Neuronal stem cell (in vitro differentiated cells): ENCODE measurements at regions not wholly inside any gene's neighbourhood (a gene's known extent, or its start where the extent isn't known, plus 50 kb on each side); places are given as distances from the start of the nearest gene placed in this dataset.

Source experiments
- DNase-seq: peaks from one replicate; pipeline ENCODE4 v3.0.0-alpha.2; 2013; ENCODE audit warnings: low spot score
- H2AFZ ChIP-seq: one replicate; pipeline ENCODE4 v1.6.1; 2013; ENCODE audit warnings: mild to moderate bottlenecking, low read length, inconsistent platforms
- H2AK5ac ChIP-seq: 2 replicates; pipeline ENCODE4 v1.6.1; 2013; ENCODE audit warnings: low read depth, mild to moderate bottlenecking, inconsistent platforms, low read length, moderate library complexity, mixed read lengths
- H2BK120ac ChIP-seq: 2 replicates; pipeline ENCODE4 v1.6.1; 2013; ENCODE audit warnings: low read depth, mild to moderate bottlenecking, inconsistent platforms, low read length, moderate library complexity, mixed read lengths
- H2BK12ac ChIP-seq: one replicate; pipeline ENCODE4 v1.6.1; 2013; ENCODE audit warnings: low read length, inconsistent platforms
- H2BK15ac ChIP-seq: 2 replicates; pipeline ENCODE4 v1.6.1; 2013; ENCODE audit warnings: mild to moderate bottlenecking, low read length, inconsistent platforms, mixed read lengths
- H2BK5ac ChIP-seq: one replicate; pipeline ENCODE4 v1.6.1; 2013; ENCODE audit warnings: inconsistent platforms, mild to moderate bottlenecking, low read length, moderate library complexity
- H3K14ac ChIP-seq: one replicate; pipeline ENCODE4 v1.6.1; 2013; ENCODE audit warnings: low read length, inconsistent platforms
- H3K18ac ChIP-seq: 2 replicates; pipeline ENCODE4 v1.6.1; 2013; ENCODE audit warnings: low read length, inconsistent platforms
- H3K23ac ChIP-seq: 2 replicates; pipeline ENCODE4 v1.6.1; 2013; ENCODE audit warnings: low read depth, mild to moderate bottlenecking, mixed read lengths, low read length, inconsistent platforms; ENCODE audit not compliant: poor library complexity
- H3K27ac ChIP-seq: replicated peaks from 3 replicates; pipeline ENCODE4 v1.5.1; 2013; ENCODE audit warnings: low read length, inconsistent platforms
- H3K27me3 ChIP-seq, 3 experiments: 2 replicates each; pipeline ENCODE4 v1.6.1; 2013; ENCODE audit warnings: low read length in 3 of 3, mild to moderate bottlenecking in 2 of 3, inconsistent platforms in 1 of 3, low read depth in 1 of 3, mixed read lengths in 1 of 3, moderate library complexity in 1 of 3; ENCODE audit not compliant: control insufficient read depth in 3 of 3, insufficient read depth in 3 of 3
- H3K36me3 ChIP-seq, 2 donors: replicated peaks in 1 of 2; 2 replicates each; pipeline ENCODE4 v1.6.1; 2013; ENCODE audit warnings: low read length in 2 of 2; ENCODE audit not compliant: control insufficient read depth in 2 of 2, insufficient read depth in 2 of 2
- H3K4ac ChIP-seq: 2 replicates; pipeline ENCODE4 v1.6.1; 2013; ENCODE audit warnings: inconsistent platforms, mild to moderate bottlenecking, low read length, moderate library complexity
- H3K4me1 ChIP-seq, 2 donors: 1 replicate in 1 of 2; 2 replicates in 1 of 2; pipeline ENCODE4 v1.6.1; 2013; ENCODE audit warnings: low read length in 2 of 2, low read depth in 1 of 2; ENCODE audit not compliant: control insufficient read depth in 2 of 2, insufficient read depth in 1 of 2
- H3K4me2 ChIP-seq: one replicate; pipeline ENCODE4 v1.6.1; 2013; ENCODE audit warnings: mild to moderate bottlenecking, low read length, inconsistent platforms; ENCODE audit not compliant: insufficient read depth, poor library complexity, severe bottlenecking
- H3K4me3 ChIP-seq, 2 donors: 2 replicates each; pipeline ENCODE4 v1.5.1; 2013; ENCODE audit warnings: low read length in 2 of 2, mild to moderate bottlenecking in 2 of 2, inconsistent platforms in 1 of 2, moderate library complexity in 1 of 2
- H3K79me1 ChIP-seq: one replicate; pipeline ENCODE4 v1.6.1; 2013; ENCODE audit warnings: low read depth, mild to moderate bottlenecking, inconsistent platforms, low read length, moderate library complexity
- H3K9ac ChIP-seq: one replicate; pipeline ENCODE4 v1.6.1; 2013; ENCODE audit warnings: mild to moderate bottlenecking, low read depth, low read length, inconsistent platforms; ENCODE audit not compliant: poor library complexity
- H3K9me3 ChIP-seq, 2 donors: replicated peaks in 1 of 2; 2 replicates each; pipeline versions ENCODE3 to v1.6.1; 2013; ENCODE audit warnings: low read length in 2 of 2, mild to moderate bottlenecking in 2 of 2, inconsistent platforms in 1 of 2, low read depth in 1 of 2, mixed read lengths in 1 of 2, moderate library complexity in 1 of 2; ENCODE audit not compliant: control insufficient read depth in 2 of 2, insufficient read depth in 1 of 2
- H4K8ac ChIP-seq: one replicate; pipeline ENCODE4 v1.6.1; 2013; ENCODE audit warnings: low read depth, mild to moderate bottlenecking, inconsistent platforms, low read length, moderate library complexity
- H4K91ac ChIP-seq: one replicate; pipeline ENCODE4 v1.6.1; 2013; ENCODE audit warnings: low read length, low read depth, mild to moderate bottlenecking, inconsistent platforms; ENCODE audit not compliant: poor library complexity
- WGBS, 2 donors: extraction: QIAGEN DNeasy Blood & Tissue Kit; methylation state at CpG; one replicate each; pipeline ENCODE4 v1.1.7; 2013; ENCODE audit warnings: missing lambda C conversion rate in 2 of 2, mixed read lengths in 1 of 2; ENCODE audit not compliant: insufficient read length in 2 of 2, insufficient replicate concordance in 1 of 2; ENCODE audit errors: extremely low coverage in 2 of 2; 5-methylcytosine and 5-hydroxymethylcytosine counted together

GRCh38 chr2:129713337-129713736 lies 266.1 kb upstream of the RAB6C start:
- Histone ChIP-seq H2AFZ (no peak overlapping the region), H3K9ac (no peak overlapping the region), H3K27me3 (no peaks in the 10 kb centered on the region), H3K36me3 (no peaks in the 10 kb centered on the region), H2AK5ac (no peak overlapping the region), H2BK15ac (no peak overlapping the region), H2BK120ac (no peak overlapping the region), H3K18ac (no peak overlapping the region), H3K9me3 (no peaks in the 10 kb centered on the region), H2BK12ac (no peak overlapping the region), H3K79me1 (no peaks in the 10 kb centered on the region), H3K14ac (no peak overlapping the region), H4K8ac (no peak overlapping the region), H3K23ac (no peak overlapping the region), H2BK5ac (no peak overlapping the region), H3K4ac (no peak overlapping the region), H3K4me1 (peaks cover 0 to 8% of the 10 kb centered on the region in 2 donors), H4K91ac (no peak overlapping the region), H3K4me2 (no peak overlapping the region), H3K4me3 (no peak overlapping the region), H3K27ac (no peak overlapping the region)
- DNase-seq, result no peak
- WGBS, 2 donors, result no CpG with 5 or more reads among the region's 9 CpGs

DNA sequence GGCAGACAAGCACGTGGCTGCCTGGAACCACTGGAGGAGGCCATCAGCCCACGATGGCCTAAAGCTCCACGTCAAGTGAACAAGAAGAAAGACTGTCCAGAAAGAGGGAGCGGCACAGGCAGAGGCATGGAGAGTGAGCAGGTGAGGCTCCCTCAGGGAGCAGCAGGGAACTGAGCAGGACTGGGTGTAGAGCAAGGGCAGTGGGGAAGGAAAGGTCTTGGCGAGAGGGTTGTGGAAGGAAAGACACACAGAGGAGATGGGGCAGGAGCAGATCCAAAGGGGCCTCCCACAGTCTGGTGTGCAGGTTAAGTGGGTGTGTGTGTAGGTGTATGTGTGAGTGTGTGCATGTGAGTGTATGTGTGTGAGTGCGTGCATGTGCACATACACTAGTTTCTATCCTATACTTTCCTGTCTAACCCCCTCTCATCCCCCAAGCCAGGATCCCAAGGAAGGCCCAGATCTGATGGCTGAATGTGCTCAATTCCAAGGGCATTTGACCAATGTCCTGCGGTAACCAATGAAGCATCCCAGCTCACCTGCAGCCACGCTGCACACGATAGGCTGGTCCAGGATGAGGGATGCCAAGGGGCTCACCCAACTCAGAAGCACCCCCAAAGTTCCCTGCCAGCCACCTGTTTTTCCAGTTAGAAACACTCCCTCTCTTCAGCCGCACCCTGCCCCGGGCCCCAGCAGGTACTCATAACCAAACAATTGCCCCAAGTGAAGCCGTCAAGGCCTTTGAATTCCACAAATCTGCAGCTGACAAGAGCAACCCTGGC lies 262.5 kb upstream of the RAB6C start:
- no peak overlapping the region for H2BK120ac ChIP-seq
- no peak overlapping the region for H3K27ac ChIP-seq
- peak overlapping the region; percentile 7 for H3K18ac ChIP-seq
- H2AK5ac ChIP-seq, result peak overlapping the region; percentile 21
- WGBS, 2 donors, result no CpG with 5 or more reads among the region's 12 CpGs
- H2BK12ac ChIP-seq, result no peak overlapping the region
- H4K8ac ChIP-seq, result no peak overlapping the region
- H3K23ac ChIP-seq, result peak overlapping the region; percentile 4
- H3K9me3 ChIP-seq, result no peaks in the 10 kb centered on the region
- no peak overlapping the region for H3K14ac ChIP-seq
- H3K9ac ChIP-seq, result no peak overlapping the region
- no peak for DNase-seq
- peak overlapping the region; percentile 33 for H2AFZ ChIP-seq
- no peaks in the 10 kb centered on the region for H3K27me3 ChIP-seq
- peaks cover 0 to 7% of the 10 kb centered on the region in 2 donors for H3K4me1 ChIP-seq
- H4K91ac ChIP-seq, result no peak overlapping the region
- H2BK5ac ChIP-seq, result peak overlapping the region; percentile 67
- no peaks in the 10 kb centered on the region for H3K36me3 ChIP-seq
- peak overlapping the region; percentile 31 for H2BK15ac ChIP-seq
- H3K79me1 ChIP-seq, result no peaks in the 10 kb centered on the region
- no peak overlapping the region for H3K4me3 ChIP-seq
- H3K4ac ChIP-seq, result no peak overlapping the region
- no peak overlapping the region for H3K4me2 ChIP-seq

DNA sequence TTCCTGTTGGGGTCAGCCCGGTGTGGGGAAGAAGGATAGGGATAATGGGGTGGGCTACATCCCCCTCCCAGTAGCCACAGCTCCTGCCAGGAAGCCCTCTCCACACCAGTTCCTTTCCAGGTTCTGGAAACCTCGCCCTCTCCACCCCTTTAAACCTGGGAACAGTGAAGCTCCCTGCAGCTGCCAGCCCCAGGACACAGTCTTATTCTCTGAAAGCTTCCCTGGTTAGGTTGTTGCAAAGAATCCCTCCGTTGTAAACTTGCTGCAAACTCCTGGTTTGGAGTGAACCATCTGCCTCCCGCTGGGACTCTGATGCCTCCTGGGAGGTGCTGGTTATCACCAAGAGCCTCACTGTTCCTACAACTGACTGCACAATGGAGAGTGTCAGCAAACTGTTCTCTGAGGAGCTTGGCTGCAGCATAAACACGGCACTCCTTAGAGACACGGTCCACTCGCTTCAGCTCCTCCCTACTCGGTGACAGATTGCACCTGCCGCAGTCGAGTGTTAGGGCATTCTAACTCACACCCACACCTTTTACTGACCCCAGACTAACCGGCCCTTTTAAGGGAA lies 261.8 kb upstream of the RAB6C start:
- H2BK12ac ChIP-seq, result no peak overlapping the region
- H3K36me3 ChIP-seq, result no peaks in the 10 kb centered on the region
- no peak overlapping the region for H4K8ac ChIP-seq
- H3K23ac ChIP-seq, result no peak overlapping the region
- H3K4me3 ChIP-seq, result no peak overlapping the region
- peak overlapping the region; percentile 33 for H2AFZ ChIP-seq
- peak overlapping the region; percentile 67 for H2BK5ac ChIP-seq
- H3K27ac ChIP-seq, result no peak overlapping the region
- H3K18ac ChIP-seq, result peak overlapping the region; percentile 62
- H3K4me1 ChIP-seq, result peaks cover 0 to 11% of the 10 kb centered on the region in 2 donors
- no peak overlapping the region for H3K9ac ChIP-seq
- no peak overlapping the region for H4K91ac ChIP-seq
- H3K4ac ChIP-seq, result no peak overlapping the region
- WGBS, 2 donors, result no CpG with 5 or more reads among the region's 11 CpGs
- DNase-seq, result no peak
- H2BK120ac ChIP-seq, result no peak overlapping the region
- H3K14ac ChIP-seq, result no peak overlapping the region
- no peak overlapping the region for H2AK5ac ChIP-seq
- H2BK15ac ChIP-seq, result no peak overlapping the region
- no peaks in the 10 kb centered on the region for H3K27me3 ChIP-seq
- no peaks in the 10 kb centered on the region for H3K9me3 ChIP-seq
- H3K79me1 ChIP-seq, result no peaks in the 10 kb centered on the region
- H3K4me2 ChIP-seq, result no peak overlapping the region

- Histone ChIP-seq H3K14ac (no peak overlapping the region), H2BK12ac (no peak overlapping the region), H4K91ac (no peak overlapping the region), H2BK5ac (no peak overlapping the region), H2BK120ac (no peak overlapping the region), H3K4ac (no peak overlapping the region), H3K27ac (no peak overlapping the region), H3K18ac (no peak overlapping the region), H4K8ac (no peak overlapping the region), H3K36me3 (no peaks in the 10 kb centered on the region), H3K9ac (no peak overlapping the region), H3K79me1 (no peaks in the 10 kb centered on the region), H3K9me3 (no peaks in the 10 kb centered on the region), H3K4me3 (no peak overlapping the region), H3K4me2 (no peak overlapping the region), H2BK15ac (no peak overlapping the region), H3K27me3 (no peaks in the 10 kb centered on the region), H2AK5ac (no peak overlapping the region), H3K4me1 (peaks cover 0 to 11% of the 10 kb centered on the region in 2 donors), H2AFZ (no peak overlapping the region), H3K23ac (no peak overlapping the region)
- DNase-seq, result no peak
- WGBS, 2 donors, result no CpG with 5 or more reads among the region's 3 CpGs
Observed at GRCh38 chr2:129719335-129719734, 260.1 kb upstream of the RAB6C start.
